ENCODE measurements at regions not wholly inside any gene's neighbourhood (a gene's known extent, or its start where the extent isn't known, plus 50 kb on each side); places are given as distances from the start of the nearest gene placed in this dataset.

- peaks cover 30% of the 10 kb centered on the region for H3K4me1 Mint-ChIP-seq
- no peaks in the 10 kb centered on the region for H3K9me3 Mint-ChIP-seq
- no peak overlapping the region for H3K27ac Mint-ChIP-seq
- no peak overlapping the region for H3K4me3 Mint-ChIP-seq
- no peaks in the 10 kb centered on the region for H3K27me3 Mint-ChIP-seq (ENCODE audit: low read depth, poor library complexity)
- DNase-seq: no peak
- no peak for TF ChIP-seq CTCF (IDR thresholded peaks at IDR 0.05)
- H3K36me3 Mint-ChIP-seq (ENCODE audit: low read depth): no peaks in the 10 kb centered on the region
Measured at GRCh38 chr1:219560856-219561255, 52.0 kb downstream of the ZC3H11B start.

- H3K4me3 Mint-ChIP-seq: no peak overlapping the region
- DNase-seq: no peak
- H3K9me3 Mint-ChIP-seq: no peaks in the 10 kb centered on the region
- H3K27me3 Mint-ChIP-seq (ENCODE audit: low read depth, poor library complexity): no peaks in the 10 kb centered on the region
- TF ChIP-seq CTCF (IDR thresholded peaks at IDR 0.05): no peak
- H3K4me1 Mint-ChIP-seq: peaks cover 28% of the 10 kb centered on the region
- H3K36me3 Mint-ChIP-seq (ENCODE audit: low read depth): no peaks in the 10 kb centered on the region
- no peak overlapping the region for H3K27ac Mint-ChIP-seq
Measured at GRCh38 chr1:219559899-219560298, 53.0 kb downstream of the ZC3H11B start.

GRCh38 chr1:219555806-219556205, 57.1 kb downstream of the ZC3H11B start:
- no peak overlapping the region for H3K27ac Mint-ChIP-seq
- no peaks in the 10 kb centered on the region for H3K36me3 Mint-ChIP-seq (ENCODE audit: low read depth)
- H3K4me1 Mint-ChIP-seq: peaks cover 7% of the 10 kb centered on the region
- no peaks in the 10 kb centered on the region for H3K9me3 Mint-ChIP-seq
- H3K27me3 Mint-ChIP-seq (ENCODE audit: low read depth, poor library complexity): no peaks in the 10 kb centered on the region
- no peak overlapping the region for H3K4me3 Mint-ChIP-seq
- no peak for DNase-seq
- no peak for TF ChIP-seq CTCF (IDR thresholded peaks at IDR 0.05)

GRCh38 chr1:219555031-219555692, 57.7 kb downstream of the ZC3H11B start:
- TF ChIP-seq CTCF (IDR thresholded peaks at IDR 0.05): no peak
- H3K27me3 Mint-ChIP-seq (ENCODE audit: low read depth, poor library complexity): no peaks in the 10 kb centered on the region
- no peaks in the 10 kb centered on the region for H3K36me3 Mint-ChIP-seq (ENCODE audit: low read depth)
- no peak overlapping the region for H3K27ac Mint-ChIP-seq
- H3K4me1 Mint-ChIP-seq: peaks cover 7% of the 10 kb centered on the region
- H3K4me3 Mint-ChIP-seq: no peak overlapping the region
- H3K9me3 Mint-ChIP-seq: no peaks in the 10 kb centered on the region
- no peak for DNase-seq

- no peak overlapping the region for H3K27ac Mint-ChIP-seq
- no peak for DNase-seq
- H3K36me3 Mint-ChIP-seq (ENCODE audit: low read depth): no peaks in the 10 kb centered on the region
- peaks cover 7% of the 10 kb centered on the region for H3K4me1 Mint-ChIP-seq
- H3K9me3 Mint-ChIP-seq: no peaks in the 10 kb centered on the region
- H3K27me3 Mint-ChIP-seq (ENCODE audit: low read depth, poor library complexity): no peaks in the 10 kb centered on the region
- TF ChIP-seq CTCF (IDR thresholded peaks at IDR 0.05): no peak
- H3K4me3 Mint-ChIP-seq: no peak overlapping the region
Measured at GRCh38 chr1:219553934-219554502, 58.9 kb downstream of the ZC3H11B start.

DNA sequence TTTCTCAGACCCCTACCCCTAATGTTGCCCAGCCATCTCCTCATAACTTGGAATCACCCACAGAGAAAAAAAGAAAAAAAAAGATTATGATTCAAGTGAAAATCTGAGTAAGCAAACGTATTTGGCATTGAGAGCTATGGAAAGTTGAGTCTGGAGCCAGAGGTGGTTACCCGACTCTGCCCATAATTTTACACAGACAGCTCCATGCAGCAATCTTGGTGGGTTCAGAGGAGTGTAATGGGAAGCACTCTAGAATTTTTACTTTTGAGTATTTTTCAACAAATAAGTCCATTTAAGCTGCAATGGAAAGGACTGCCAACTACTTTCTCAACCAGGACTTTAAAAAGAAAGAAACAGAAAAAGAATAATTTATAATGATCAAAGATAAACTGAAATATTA, 62.7 kb downstream of the ZC3H11B start:
- H3K27me3 Mint-ChIP-seq (ENCODE audit: low read depth, poor library complexity): no peaks in the 10 kb centered on the region
- H3K4me1 Mint-ChIP-seq: no peaks in the 10 kb centered on the region
- H3K27ac Mint-ChIP-seq: no peak overlapping the region
- H3K4me3 Mint-ChIP-seq: no peak overlapping the region
- TF ChIP-seq CTCF (IDR thresholded peaks at IDR 0.05): no peak
- no peak for DNase-seq
- H3K36me3 Mint-ChIP-seq (ENCODE audit: low read depth): peaks cover 6% of the 10 kb centered on the region
- H3K9me3 Mint-ChIP-seq: peaks cover 13% of the 10 kb centered on the region
